Brain microvascular endothelial cell (primary cell): ENCODE measurements at regions not wholly inside any gene's neighbourhood (a gene's known extent, or its start where the extent isn't known, plus 50 kb on each side); places are given as distances from the start of the nearest gene placed in this dataset.

Experiments
- DNase-seq: peaks from one replicate; pipeline ENCODE4 v3.0.0-alpha.2; 2020
- H3K27ac ChIP-seq: fragments of 250-450 bp; sonication (Bioruptor Pico); 2 replicates; pipeline ENCODE4 v1.5.1; 2020; ENCODE audit warnings: mild to moderate bottlenecking, moderate library complexity
- H3K27me3 ChIP-seq: fragments of 250-450 bp; sonication (Bioruptor Pico); replicated peaks from 2 replicates; pipeline ENCODE4 v1.5.1; 2020; ENCODE audit warnings: mild to moderate bottlenecking
- H3K36me3 ChIP-seq: fragments of 250-450 bp; sonication (Bioruptor Pico); replicated peaks from 2 replicates; pipeline ENCODE4 v1.5.1; 2020; ENCODE audit warnings: mild to moderate bottlenecking
- H3K4me3 ChIP-seq: 2 replicates; pipeline ENCODE4 v1.5.1; 2011; ENCODE audit warnings: low read depth, mild to moderate bottlenecking, control low read depth, low read length, moderate library complexity
- CTCF ChIP-seq: IDR thresholded peaks from 2 replicates; pipeline ENCODE4 v1.5.1; 2011; ENCODE audit warnings: low read depth, mild to moderate bottlenecking, moderate library complexity, low read length, control low read depth, inconsistent platforms; ENCODE audit errors: missing control alignments
- in situ Hi-C: cut with HindIII; loops from 2 replicates; pipeline ENCODE4 v1.10.0; 2017; ENCODE audit warnings: low sequenced_read_pairs, low pct_ligation_motif_present

DNA sequence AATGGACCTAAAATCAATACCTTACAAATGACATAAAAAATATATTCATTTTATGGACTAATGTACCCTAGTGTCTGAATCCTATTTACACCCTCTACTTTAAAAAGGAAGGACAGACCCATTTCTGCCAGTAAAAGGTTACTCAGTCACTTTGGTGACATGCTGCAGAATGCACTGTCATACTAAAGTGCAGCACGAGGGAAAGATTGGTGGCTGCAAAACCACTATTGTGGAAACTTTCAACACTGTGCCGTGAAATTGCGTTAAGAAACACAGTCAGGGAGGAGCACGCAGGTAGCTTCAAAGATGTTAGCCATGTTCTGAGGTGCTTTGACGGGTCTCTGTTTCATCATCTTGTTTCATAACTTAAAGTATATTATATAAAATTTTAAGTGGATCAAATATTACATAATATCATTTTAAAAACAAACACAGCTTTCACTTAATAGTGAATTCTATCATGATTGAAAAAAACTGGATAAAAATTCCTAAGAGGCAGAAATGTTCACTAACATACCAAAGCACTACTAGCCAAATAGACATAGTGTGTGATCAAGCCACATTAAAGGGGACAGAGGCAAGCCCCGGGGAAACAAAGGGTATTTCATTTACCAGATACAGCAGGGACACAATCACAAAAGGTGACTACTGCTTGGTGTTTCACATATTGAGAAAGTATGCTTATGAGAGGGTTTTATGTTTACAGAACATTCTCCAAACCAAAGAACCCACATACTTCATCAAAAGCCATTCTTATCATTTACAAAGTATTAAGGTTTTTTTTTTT is 330.8 kb upstream of the SOX5 start:
- Histone ChIP-seq H3K4me3 (no peak overlapping the region), H3K27ac (no peak overlapping the region), H3K27me3 (no peaks in the 10 kb centered on the region), H3K36me3 (no peaks in the 10 kb centered on the region)
- no peak for TF ChIP-seq CTCF
- in situ Hi-C loops, result no loop called here
- no peak for DNase-seq

GRCh38 chr12:24278832-24279231 is 329.4 kb upstream of the SOX5 start:
- in situ Hi-C loops, result no loop called here
- Histone ChIP-seq H3K27me3 (no peaks in the 10 kb centered on the region), H3K36me3 (no peaks in the 10 kb centered on the region), H3K4me3 (no peak overlapping the region), H3K27ac (no peak overlapping the region)
- no peak for DNase-seq
- no peak for TF ChIP-seq CTCF

- Histone ChIP-seq H3K4me3 (no peak overlapping the region), H3K27me3 (no peaks in the 10 kb centered on the region), H3K27ac (no peak overlapping the region), H3K36me3 (no peaks in the 10 kb centered on the region)
- in situ Hi-C loops, result no loop called here
- TF ChIP-seq CTCF, result no peak
- DNase-seq, result no peak
These were observed 321.5 kb upstream of the SOX5 start for GRCh38 chr12:24270965-24271364.

DNA sequence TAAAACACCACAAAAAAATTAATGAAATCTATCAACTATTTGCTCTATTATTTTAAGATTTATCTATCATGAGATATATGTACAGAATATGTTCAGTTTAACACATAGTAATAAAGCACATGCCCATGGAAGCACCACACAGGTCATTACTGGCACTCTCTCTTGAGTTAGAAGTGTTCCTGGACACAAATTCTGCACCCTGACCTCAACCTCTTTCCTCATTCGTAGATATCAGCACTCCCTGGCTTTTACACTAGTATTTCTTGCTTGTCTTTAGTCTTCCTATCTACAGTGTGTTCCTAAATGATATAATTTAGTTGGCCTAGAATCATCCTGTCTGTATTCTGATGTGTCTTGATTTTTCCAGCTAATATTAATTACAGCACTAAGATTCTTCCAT is 321.0 kb upstream of the SOX5 start:
- TF ChIP-seq CTCF, result no peak
- Histone ChIP-seq H3K36me3 (no peaks in the 10 kb centered on the region), H3K27ac (no peak overlapping the region), H3K4me3 (no peak overlapping the region), H3K27me3 (no peaks in the 10 kb centered on the region)
- in situ Hi-C loops, result no loop called here
- DNase-seq, result no peak

GRCh38 chr12:24268663-24269186 is 319.3 kb upstream of the SOX5 start:
- no peak overlapping the region for H3K27ac ChIP-seq
- in situ Hi-C loops, result no loop called here
- H3K36me3 ChIP-seq, result no peaks in the 10 kb centered on the region

More at GRCh38 chr12:24268663-24269186, 319.3 kb upstream of the SOX5 start:
- Histone ChIP-seq H3K4me3 (no peak overlapping the region), H3K27me3 (no peaks in the 10 kb centered on the region)
- DNase-seq, result no peak
- no peak for TF ChIP-seq CTCF
